IMR-90 (cell line): ENCODE measurements at regions not wholly inside any gene's neighbourhood (a gene's known extent, or its start where the extent isn't known, plus 50 kb on each side); places are given as distances from the start of the nearest gene placed in this dataset.

Experiments used
- ATAC-seq: fragments of 200-7000 bp; cut with Tn5 transposase; 2 replicates; pipeline ENCODE4 v1.9.1; 2020; ENCODE audit warnings: low read depth, mild to moderate bottlenecking, moderate library complexity
- BruUV-seq: library from RNA; stranded (reverse); fragments of 400-500 nt; replicated peaks from 2 replicates; lab custom pipeline; 2021; lab: Mats Ljungman, UMichigan
- CTCF ChIA-PET: fragments of 300-600 bp; formaldehyde crosslinking; extraction: SDS; loops from one replicate; lab custom pipeline; 2021; ENCODE audit warnings: antibody characterized with exemption; lab: Yijun Ruan, JAX
- POLR2A ChIA-PET: fragments of 300-600 bp; sonication (Branson Sonifier 250); formaldehyde crosslinking; loops from one replicate; lab custom pipeline; 2022; ENCODE audit warnings: antibody characterized with exemption; ENCODE audit not compliant: unreplicated experiment; lab: Charles Lee
- DNase-seq: peaks from one replicate; pipeline ENCODE4 v3.0.0; 2013
- H2AFZ ChIP-seq: replicated peaks from 2 replicates; pipeline ENCODE3; 2013; ENCODE audit warnings: low read length, mild to moderate bottlenecking; ENCODE audit not compliant: poor library complexity
- H2AK5ac ChIP-seq: 2 replicates; pipeline ENCODE4 v1.6.1; 2013; ENCODE audit warnings: low read depth, low read length, inconsistent platforms
- H2AK9ac ChIP-seq: replicated peaks from 2 replicates; pipeline ENCODE3; 2013; ENCODE audit warnings: mild to moderate bottlenecking, low read depth, low read length, moderate library complexity; ENCODE audit not compliant: poor library complexity
- H2BK120ac ChIP-seq: 2 replicates; pipeline ENCODE4 v1.6.1; 2013; ENCODE audit warnings: low read depth, low read length, inconsistent platforms
- H2BK15ac ChIP-seq: 3 replicates; pipeline ENCODE4 v1.6.1; 2013; ENCODE audit warnings: low read depth, low read length, inconsistent platforms
- H2BK20ac ChIP-seq: 2 replicates; pipeline ENCODE4 v1.6.1; 2013; ENCODE audit warnings: low read depth, mild to moderate bottlenecking, inconsistent platforms, low read length, moderate library complexity
- H2BK5ac ChIP-seq: 2 replicates; pipeline ENCODE4 v1.6.1; 2013; ENCODE audit warnings: mild to moderate bottlenecking, low read depth, low read length, inconsistent platforms; ENCODE audit not compliant: poor library complexity, severe bottlenecking
- H3K14ac ChIP-seq: replicated peaks from 2 replicates; pipeline ENCODE4 v1.6.1; 2013; ENCODE audit warnings: low read depth, low read length, inconsistent platforms
- H3K18ac ChIP-seq: 2 replicates; pipeline ENCODE4 v1.6.1; 2013; ENCODE audit warnings: low read depth, low read length, control low read depth
- H3K23ac ChIP-seq: 2 replicates; pipeline ENCODE4 v1.6.1; 2013; ENCODE audit warnings: low read depth, low read length, inconsistent platforms
- H3K27ac ChIP-seq: 2 replicates; pipeline ENCODE4 v1.5.1; 2013; ENCODE audit warnings: mild to moderate bottlenecking, control low read depth, low read length; ENCODE audit not compliant: insufficient read depth
- H3K27me3 ChIP-seq: 2 replicates; pipeline ENCODE4 v1.6.1; 2013; ENCODE audit warnings: low read length; ENCODE audit not compliant: control insufficient read depth, insufficient read depth
- H3K36me3 ChIP-seq: 2 replicates; pipeline ENCODE4 v1.6.1; 2013; ENCODE audit warnings: low read length, mixed read lengths; ENCODE audit not compliant: control insufficient read depth, insufficient read depth
- H3K4ac ChIP-seq: 2 replicates; pipeline ENCODE4 v1.6.1; 2013; ENCODE audit warnings: low read depth, low read length, inconsistent platforms
- H3K4me1 ChIP-seq: 2 replicates; pipeline ENCODE4 v1.6.1; 2013; ENCODE audit warnings: low read length, mixed read lengths; ENCODE audit not compliant: control insufficient read depth, insufficient read depth
- H3K4me2 ChIP-seq: 2 replicates; pipeline ENCODE4 v1.6.1; 2013; ENCODE audit warnings: low read depth, mild to moderate bottlenecking, control low read depth, low read length, moderate library complexity
- H3K4me3 ChIP-seq: 2 replicates; pipeline ENCODE4 v1.5.1; 2013; ENCODE audit warnings: low read depth, mild to moderate bottlenecking, control low read depth, low read length, moderate library complexity; ENCODE audit not compliant: insufficient read depth
- H3K56ac ChIP-seq: 2 replicates; pipeline ENCODE4 v1.6.1; 2013; ENCODE audit warnings: low read length, inconsistent platforms; ENCODE audit not compliant: insufficient read depth; ENCODE audit errors: extremely low read depth
- H3K79me1 ChIP-seq, 2 experiments: 2 replicates each; pipeline ENCODE4 v1.6.1; 2013; ENCODE audit warnings: low read length in 2 of 2, inconsistent platforms in 1 of 2, low read depth in 1 of 2
- H3K9ac ChIP-seq: 2 replicates; pipeline ENCODE4 v1.6.1; 2013; ENCODE audit warnings: low read depth, low read length, control low read depth
- H3K9me1 ChIP-seq: 2 replicates; pipeline ENCODE4 v1.6.1; 2013; ENCODE audit warnings: low read length, inconsistent platforms; ENCODE audit not compliant: insufficient read depth
- H3K9me3 ChIP-seq: 2 replicates; pipeline ENCODE4 v1.6.1; 2013; ENCODE audit warnings: low read length; ENCODE audit not compliant: control insufficient read depth, insufficient read depth
- H4K20me1 ChIP-seq: 2 replicates; pipeline ENCODE4 v1.6.1; 2013; ENCODE audit warnings: low read length, inconsistent platforms; ENCODE audit not compliant: insufficient read depth
- H4K5ac ChIP-seq: 2 replicates; pipeline ENCODE4 v1.6.1; 2013; ENCODE audit warnings: mild to moderate bottlenecking, low read depth, low read length, control low read depth
- H4K8ac ChIP-seq, 2 experiments: 2 replicates each; pipeline ENCODE4 v1.6.1; 2013; ENCODE audit warnings: low read depth in 2 of 2, low read length in 2 of 2, control low read depth in 1 of 2, inconsistent platforms in 1 of 2
- H4K91ac ChIP-seq: 2 replicates; pipeline ENCODE4 v1.6.1; 2013; ENCODE audit warnings: low read depth, low read length, inconsistent platforms; ENCODE audit not compliant: insufficient read depth
- BHLHE40 ChIP-seq: fragments of 150-350 bp; IDR thresholded peaks from 2 replicates; pipeline ENCODE4 v1.6.1; 2016; ENCODE audit warnings: mild to moderate bottlenecking, low read depth, low read length
- CEBPB ChIP-seq: IDR thresholded peaks from 2 replicates; pipeline ENCODE4 v1.6.1; 2012; ENCODE audit warnings: low read depth, low read length, improper control_type of control experiment
- CHD1 ChIP-seq: IDR thresholded peaks from 2 replicates; pipeline ENCODE4 v1.6.1; 2012; ENCODE audit warnings: low read depth, low read length, improper control_type of control experiment
- CTCF ChIP-seq: conservative IDR thresholded peaks from 2 replicates; pipeline ENCODE4 v1.5.1; 2012; ENCODE audit warnings: mild to moderate bottlenecking, low read depth, low read length, improper control_type of control experiment
- ELK1 ChIP-seq: fragments of 150-350 bp; IDR thresholded peaks from 2 replicates; pipeline ENCODE4 v1.6.1; 2016; ENCODE audit warnings: low read depth, mild to moderate bottlenecking, low read length, moderate library complexity, borderline replicate concordance
- FOS ChIP-seq: fragments of 150-350 bp; IDR thresholded peaks from 2 replicates; pipeline ENCODE4 v1.6.1; 2016; ENCODE audit warnings: low read depth, low read length
- MAFK ChIP-seq: IDR thresholded peaks from 2 replicates; pipeline ENCODE4 v1.6.1; 2012; ENCODE audit warnings: low read depth, low read length, improper control_type of control experiment
- MAZ ChIP-seq: IDR thresholded peaks from 2 replicates; pipeline ENCODE4 v1.6.1; 2012; ENCODE audit warnings: low read depth, mild to moderate bottlenecking, low read length, improper control_type of control experiment, moderate library complexity, borderline replicate concordance
- MXI1 ChIP-seq: IDR thresholded peaks from 2 replicates; pipeline ENCODE4 v1.6.1; 2012; ENCODE audit warnings: low read depth, mild to moderate bottlenecking, low read length, moderate library complexity, borderline replicate concordance
- NFE2L2 ChIP-seq: fragments of 150-350 bp; IDR thresholded peaks from 2 replicates; pipeline ENCODE4 v1.6.1; 2016; ENCODE audit warnings: low read depth, mild to moderate bottlenecking, low read length
- POLR2A ChIP-seq: IDR thresholded peaks from 2 replicates; pipeline ENCODE4 v1.6.1; 2012; ENCODE audit warnings: mild to moderate bottlenecking, low read depth, low read length
- RAD21 ChIP-seq: IDR thresholded peaks from 2 replicates; pipeline ENCODE4 v1.6.1; 2012; ENCODE audit warnings: low read length, improper control_type of control experiment
- RCOR1 ChIP-seq: IDR thresholded peaks from 2 replicates; pipeline ENCODE4 v1.6.1; 2012; ENCODE audit warnings: mild to moderate bottlenecking, low read length, improper control_type of control experiment; ENCODE audit not compliant: insufficient replicate concordance
- RFX5 ChIP-seq: IDR thresholded peaks from 2 replicates; pipeline ENCODE4 v1.8.0; 2012; ENCODE audit warnings: low read depth, mild to moderate bottlenecking, low read length, moderate library complexity
- SMC3 ChIP-seq: fragments of 150-350 bp; IDR thresholded peaks from 2 replicates; pipeline ENCODE4 v1.6.1; 2016; ENCODE audit warnings: low read depth, mild to moderate bottlenecking, antibody characterized with exemption, low read length, moderate library complexity
- USF2 ChIP-seq: fragments of 150-350 bp; IDR thresholded peaks from 2 replicates; pipeline ENCODE4 v1.6.1; 2017; ENCODE audit warnings: mild to moderate bottlenecking, antibody characterized with exemption, low read length, low read depth
- WGBS, 2 experiments: methylation state at CpG; one replicate each; pipeline versions ENCODE4 v1.1.5 to v1.1.7; 2013; ENCODE audit warnings: missing lambda C conversion rate in 2 of 2; ENCODE audit not compliant: insufficient read length in 1 of 2; ENCODE audit errors: extremely low coverage in 2 of 2; 5-methylcytosine and 5-hydroxymethylcytosine counted together
- dilution Hi-C: fragments of 300-500 bp; cut with HindIII; formaldehyde crosslinking; loops from one replicate; pipeline ENCODE4 v1.14.3; 2018; ENCODE audit warnings: low sequenced_read_pairs; ENCODE audit not compliant: unreplicated experiment
- in situ Hi-C: fragments of 300-500 bp; cut with MboI; formaldehyde crosslinking; loops from 3 replicates; pipeline ENCODE4 v1.14.3; 2019; ENCODE audit warnings: low sequenced_read_pairs, inconsistent platforms, mixed read lengths
- intact Hi-C: fragments of 100-400 bp; cut with micrococcal nuclease; formaldehyde crosslinking; loops from 2 replicates; pipeline ENCODE4 v1.10.0; 2022

GRCh38 chr4:125985856-125986255 lies 671.1 kb downstream of the FAT4 start:
- H2BK120ac ChIP-seq: no peak overlapping the region
- H2AFZ ChIP-seq: no peak overlapping the region
- ATAC-seq (no peak), DNase-seq (no peak)
- intact Hi-C loops (no loop called here), in situ Hi-C loops (no loop called here), dilution Hi-C loops (no loop called here)
- H3K27me3 ChIP-seq: no peaks in the 10 kb centered on the region
- no peak overlapping the region; the same call in 1 of the 2 replicates for H3K14ac ChIP-seq
- H3K9me3 ChIP-seq: no peaks in the 10 kb centered on the region
- H3K36me3 ChIP-seq: no peaks in the 10 kb centered on the region
- no peak overlapping the region for H2AK9ac ChIP-seq
- no peak overlapping the region for H3K9ac ChIP-seq
- H3K4me1 ChIP-seq: no peaks in the 10 kb centered on the region
- H3K4me3 ChIP-seq: no peak overlapping the region
- H4K20me1 ChIP-seq: no peaks in the 10 kb centered on the region
- no peaks in the 10 kb centered on the region for H3K79me1 ChIP-seq
- H2AK5ac ChIP-seq: no peak overlapping the region
- no CpG with 5 or more reads among the region's 3 CpGs for WGBS, 2 experiments
- no peak overlapping the region for H3K4me2 ChIP-seq
- no peak overlapping the region for H2BK5ac ChIP-seq
- no peak overlapping the region for H2BK15ac ChIP-seq
- no TSS peak for BruUV-seq
- H3K27ac ChIP-seq: no peak overlapping the region
- H3K9me1 ChIP-seq: no peaks in the 10 kb centered on the region
- no peak overlapping the region for H4K5ac ChIP-seq
- H3K23ac ChIP-seq: no peak overlapping the region
- no peak overlapping the region for H3K18ac ChIP-seq
- no peak overlapping the region for H2BK20ac ChIP-seq
- H3K56ac ChIP-seq: no peak overlapping the region
- no peak overlapping the region for H4K8ac ChIP-seq
- TF ChIP-seq SMC3 (no peak), RCOR1 (no peak), MAFK (no peak), POLR2A (no peak), MXI1 (no peak), MAZ (no peak), CEBPB (no peak), ELK1 (no peak), CTCF (no peak), CHD1 (no peak), BHLHE40 (no peak), RFX5 (no peak), USF2 (no peak), RAD21 (no peak), NFE2L2 (no peak), FOS (no peak)
- CTCF ChIA-PET: no interaction called here
- H4K91ac ChIP-seq: no peak overlapping the region
- no peak overlapping the region for H3K4ac ChIP-seq
- POLR2A ChIA-PET: no interaction called here
